ENCODE measurements at regions not wholly inside any gene's neighbourhood (a gene's known extent, or its start where the extent isn't known, plus 50 kb on each side); places are given as distances from the start of the nearest gene placed in this dataset.

DNA sequence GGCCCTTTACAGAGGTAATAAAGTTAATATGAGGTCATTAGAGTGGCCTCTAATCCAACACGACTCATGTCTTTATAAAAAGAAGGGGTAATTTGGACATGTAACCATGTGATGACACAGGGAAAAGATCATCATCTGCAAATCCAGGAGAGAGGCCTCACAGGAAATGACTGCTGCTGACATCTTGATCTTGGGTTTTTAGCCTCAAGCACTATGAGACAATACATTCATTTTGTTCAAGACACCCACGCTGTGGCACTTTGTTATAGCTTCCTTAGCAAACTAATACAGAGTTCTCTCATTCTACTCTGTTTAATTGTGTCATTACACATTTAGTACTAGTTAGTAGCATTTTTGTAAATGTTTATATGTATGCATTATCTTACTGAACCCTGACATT is 64.0 kb upstream of the RUNX1 start:
- Histone ChIP-seq H4K20me1 (ENCODE audit: insufficient read depth, low read length) (no peaks in the 10 kb centered on the region), H3K4me1 (ENCODE audit: low read length) (no peaks in the 10 kb centered on the region), H3K27me3 (replicated peaks; ENCODE audit: insufficient read depth, low read length) (no peaks in the 10 kb centered on the region), H3K9me2 (replicated peaks; ENCODE audit: insufficient read depth, low read length) (no peaks in the 10 kb centered on the region), H3F3A (ENCODE audit: insufficient read depth, low read length) (no peaks in the 10 kb centered on the region), H3K9me3 (replicated peaks; ENCODE audit: insufficient read depth, low read length) (no peaks in the 10 kb centered on the region), H3K36me3 (replicated peaks; ENCODE audit: insufficient read depth, low read length) (no peaks in the 10 kb centered on the region), H3K79me2 (ENCODE audit: low read length) (no peaks in the 10 kb centered on the region), H3K4me2 (ENCODE audit: low read depth, low read length) (no peak overlapping the region), H2AFZ (ENCODE audit: low read length) (no peak overlapping the region), H3K4me3 (ENCODE audit: low read length) (no peak overlapping the region), H3K27ac (ENCODE audit: low read length) (no peak overlapping the region), H3K9ac (ENCODE audit: low read length) (no peak overlapping the region)
- no peak for DNase-seq
- TF ChIP-seq, protein P1, sequence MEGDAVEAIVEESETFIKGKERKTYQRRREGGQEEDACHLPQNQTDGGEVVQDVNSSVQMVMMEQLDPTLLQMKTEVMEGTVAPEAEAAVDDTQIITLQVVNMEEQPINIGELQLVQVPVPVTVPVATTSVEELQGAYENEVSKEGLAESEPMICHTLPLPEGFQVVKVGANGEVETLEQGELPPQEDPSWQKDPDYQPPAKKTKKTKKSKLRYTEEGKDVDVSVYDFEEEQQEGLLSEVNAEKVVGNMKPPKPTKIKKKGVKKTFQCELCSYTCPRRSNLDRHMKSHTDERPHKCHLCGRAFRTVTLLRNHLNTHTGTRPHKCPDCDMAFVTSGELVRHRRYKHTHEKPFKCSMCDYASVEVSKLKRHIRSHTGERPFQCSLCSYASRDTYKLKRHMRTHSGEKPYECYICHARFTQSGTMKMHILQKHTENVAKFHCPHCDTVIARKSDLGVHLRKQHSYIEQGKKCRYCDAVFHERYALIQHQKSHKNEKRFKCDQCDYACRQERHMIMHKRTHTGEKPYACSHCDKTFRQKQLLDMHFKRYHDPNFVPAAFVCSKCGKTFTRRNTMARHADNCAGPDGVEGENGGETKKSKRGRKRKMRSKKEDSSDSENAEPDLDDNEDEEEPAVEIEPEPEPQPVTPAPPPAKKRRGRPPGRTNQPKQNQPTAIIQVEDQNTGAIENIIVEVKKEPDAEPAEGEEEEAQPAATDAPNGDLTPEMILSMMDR (IDR thresholded peaks at IDR 0.05; ENCODE audit: low read length) = no peak
- TF ChIP-seq EZH2phosphoT487 (IDR thresholded peaks at IDR 0.05; ENCODE audit: low read length) (no peak), EZH2 (optimal IDR thresholded peaks at IDR 0.05; ENCODE audit: low read depth, low read length) (no peak)

DNA sequence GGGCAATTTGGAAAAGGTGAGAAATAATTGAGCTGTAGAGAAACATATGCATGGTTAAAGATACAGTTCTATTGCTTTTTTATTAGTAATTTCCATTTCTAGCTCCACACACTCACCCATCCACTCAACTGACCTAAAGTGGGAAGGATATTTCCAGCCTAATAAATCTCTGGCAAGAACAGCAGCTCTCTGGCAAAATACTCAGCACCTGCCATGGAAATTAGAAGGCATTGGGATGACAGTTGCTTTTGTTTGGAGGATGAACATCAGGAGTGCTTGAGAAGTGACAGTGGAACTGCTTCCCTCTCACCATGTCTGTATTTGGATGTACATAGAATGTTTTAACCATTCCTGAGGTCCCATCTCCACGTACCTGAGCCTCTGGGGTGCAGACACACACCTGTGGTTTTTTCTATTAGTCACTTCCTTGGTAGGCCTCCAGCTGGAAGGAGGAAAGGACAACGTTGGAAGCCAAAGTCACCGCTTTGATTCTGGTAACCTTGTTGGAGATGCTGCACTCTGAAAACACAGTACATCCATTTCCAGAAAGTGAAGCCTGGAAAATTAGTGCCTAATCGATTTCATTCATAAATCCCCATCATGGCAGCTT is 62.3 kb upstream of the RUNX1 start:
- Histone ChIP-seq H3K4me3 (ENCODE audit: low read length) (no peak overlapping the region), H3K9me3 (replicated peaks; ENCODE audit: insufficient read depth, low read length) (no peaks in the 10 kb centered on the region), H3K27ac (ENCODE audit: low read length) (no peak overlapping the region), H3K79me2 (ENCODE audit: low read length) (no peaks in the 10 kb centered on the region), H3F3A (ENCODE audit: insufficient read depth, low read length) (no peaks in the 10 kb centered on the region), H3K9me2 (replicated peaks; ENCODE audit: insufficient read depth, low read length) (no peaks in the 10 kb centered on the region), H2AFZ (ENCODE audit: low read length) (no peak overlapping the region), H3K4me1 (ENCODE audit: low read length) (no peaks in the 10 kb centered on the region), H3K27me3 (replicated peaks; ENCODE audit: insufficient read depth, low read length) (no peaks in the 10 kb centered on the region), H3K4me2 (ENCODE audit: low read depth, low read length) (no peak overlapping the region), H4K20me1 (ENCODE audit: insufficient read depth, low read length) (no peaks in the 10 kb centered on the region), H3K9ac (ENCODE audit: low read length) (no peak overlapping the region), H3K36me3 (replicated peaks; ENCODE audit: insufficient read depth, low read length) (no peaks in the 10 kb centered on the region)
- TF ChIP-seq, protein P1 (IDR thresholded peaks at IDR 0.05; ENCODE audit: low read length) = no peak
- TF ChIP-seq EZH2 (optimal IDR thresholded peaks at IDR 0.05; ENCODE audit: low read depth, low read length) (no peak), EZH2phosphoT487 (IDR thresholded peaks at IDR 0.05; ENCODE audit: low read length) (no peak)
- DNase-seq = no peak

DNA sequence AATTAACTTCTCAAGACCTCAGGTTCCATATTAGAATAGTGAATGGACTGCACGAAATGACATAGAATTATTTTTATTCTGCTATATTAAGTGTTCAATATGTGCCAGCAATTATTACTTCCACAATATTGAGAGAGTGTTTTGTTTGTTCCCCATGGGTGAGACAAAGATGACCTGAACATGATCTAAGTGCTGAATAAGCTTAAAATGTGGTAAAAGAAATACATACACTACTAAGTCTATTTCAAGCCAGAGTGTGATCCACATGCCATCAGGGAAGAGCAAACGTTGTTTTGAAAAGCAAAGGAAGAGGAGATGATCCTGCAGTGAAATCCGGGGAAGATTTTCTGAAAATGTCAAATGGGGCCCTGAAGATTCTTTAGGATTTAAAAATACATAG is 59.8 kb upstream of the RUNX1 start:
- no peak overlapping the region for H2AFZ ChIP-seq (ENCODE audit: low read length)
- TF ChIP-seq EZH2phosphoT487 (IDR thresholded peaks at IDR 0.05; ENCODE audit: low read length) (no peak), EZH2 (optimal IDR thresholded peaks at IDR 0.05; ENCODE audit: low read depth, low read length) (no peak)
- TF ChIP-seq, protein P1 (IDR thresholded peaks at IDR 0.05; ENCODE audit: low read length) = no peak

More for the DNA sequence above, 59.8 kb upstream of the RUNX1 start:
- Histone ChIP-seq H3K9me2 (replicated peaks; ENCODE audit: insufficient read depth, low read length) (no peaks in the 10 kb centered on the region), H3K9me3 (replicated peaks; ENCODE audit: insufficient read depth, low read length) (no peaks in the 10 kb centered on the region), H3K9ac (ENCODE audit: low read length) (no peak overlapping the region), H3K27me3 (replicated peaks; ENCODE audit: insufficient read depth, low read length) (no peaks in the 10 kb centered on the region), H3F3A (ENCODE audit: insufficient read depth, low read length) (no peaks in the 10 kb centered on the region), H3K27ac (ENCODE audit: low read length) (no peak overlapping the region), H3K79me2 (ENCODE audit: low read length) (no peaks in the 10 kb centered on the region), H4K20me1 (ENCODE audit: insufficient read depth, low read length) (no peaks in the 10 kb centered on the region), H3K4me1 (ENCODE audit: low read length) (no peaks in the 10 kb centered on the region), H3K36me3 (replicated peaks; ENCODE audit: insufficient read depth, low read length) (no peaks in the 10 kb centered on the region), H3K4me3 (ENCODE audit: low read length) (no peak overlapping the region), H3K4me2 (ENCODE audit: low read depth, low read length) (no peak overlapping the region)
- no peak for DNase-seq
